Activated B cell treated with CpG ODN at 0.5 μM for 24 hours (primary cell): ENCODE measurements at regions not wholly inside any gene's neighbourhood (a gene's known extent, or its start where the extent isn't known, plus 50 kb on each side); places are given as distances from the start of the nearest gene placed in this dataset.

Source experiments
- ATAC-seq: fragments of 200-7000 bp; cut with Tn5 transposase; one replicate; pipeline ENCODE4 v1.10.0; 2021; ENCODE audit warnings: low read depth, mild to moderate bottlenecking, moderate library complexity
- CTCF ChIA-PET: fragments of 350-600 bp; sonication (Branson Sonifier 250); formaldehyde crosslinking; loops from one replicate; lab custom pipeline; 2021; ENCODE audit warnings: antibody characterized with exemption; lab: Charles Lee
- POLR2A ChIA-PET: fragments of 350-600 bp; sonication (Branson Sonifier 250); formaldehyde crosslinking; loops from one replicate; lab custom pipeline; 2021; ENCODE audit warnings: antibody characterized with exemption; lab: Charles Lee
- DNase-seq: peaks from one replicate; pipeline ENCODE4 v3.0.0; 2022
- H3K27ac Mint-ChIP-seq: one replicate; pipeline ENCODE4 v1.8.0; 2020; ENCODE audit warnings: mixed read lengths
- H3K27me3 Mint-ChIP-seq: one replicate; pipeline ENCODE4 v1.8.0; 2021; ENCODE audit warnings: mixed read lengths
- H3K36me3 Mint-ChIP-seq: one replicate; pipeline ENCODE4 v1.8.0; 2021; ENCODE audit warnings: low read depth, mixed read lengths
- H3K4me1 Mint-ChIP-seq: one replicate; pipeline ENCODE4 v1.8.0; 2021; ENCODE audit warnings: mixed read lengths
- H3K4me3 Mint-ChIP-seq: one replicate; pipeline ENCODE4 v1.8.0; 2020; ENCODE audit warnings: mild to moderate bottlenecking, mixed read lengths
- H3K9me3 Mint-ChIP-seq: one replicate; pipeline ENCODE4 v1.8.0; 2020; ENCODE audit warnings: mixed read lengths
- intact Hi-C: fragments of 100-400 bp; cut with micrococcal nuclease; formaldehyde crosslinking; loops from one replicate; pipeline ENCODE4 v1.15.1; 2024
- TF ChIP-seq, protein P1 (sequence below): fragments of 200-600 bp; IDR thresholded peaks from one replicate; pipeline ENCODE4 v1.8.0; 2022; ENCODE audit warnings: antibody characterized with exemption, mild to moderate bottlenecking

DNA sequence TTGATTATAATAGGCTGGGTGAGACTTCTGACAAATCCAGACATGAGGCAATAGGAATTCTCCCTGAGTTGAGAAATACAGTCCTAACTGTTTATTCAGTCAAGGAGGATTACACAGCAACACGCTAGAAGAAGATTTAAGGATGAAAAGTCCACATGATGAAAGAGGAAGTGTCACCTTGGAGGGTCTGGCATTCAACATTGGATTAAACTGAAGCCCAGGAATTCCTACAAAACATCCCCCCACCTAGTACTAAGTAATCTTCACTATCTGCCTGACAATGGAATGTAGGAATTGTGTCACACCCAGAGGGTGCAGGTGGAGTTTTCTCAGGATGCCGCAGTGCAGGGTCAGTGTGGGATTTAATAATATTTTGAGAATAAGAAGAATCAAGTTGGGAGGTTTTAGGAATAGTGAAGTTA lies 142.4 kb downstream of the SOCS6 start:
- Mint-ChIP-seq H3K4me3 (no peak overlapping the region), H3K4me1 (peaks cover 1% of the 10 kb centered on the region), H3K36me3 (no peaks in the 10 kb centered on the region), H3K9me3 (no peaks in the 10 kb centered on the region), H3K27me3 (no peaks in the 10 kb centered on the region), H3K27ac (no peak overlapping the region)
- intact Hi-C loops, result loop anchor here (10.0 kb wide), 1 partner anchor 136 kb away; no protein-coding TSS in a partner anchor
- ATAC-seq (no peak), DNase-seq (no peak)
- CTCF ChIA-PET, result interaction anchor here (0.8 to 1.1 kb wide), 2 partner anchors 9 to 235 kb away, joined by 3 to 6 read pairs; no protein-coding TSS in a partner anchor
- POLR2A ChIA-PET, result no interaction called here
- TF ChIP-seq, protein P1, sequence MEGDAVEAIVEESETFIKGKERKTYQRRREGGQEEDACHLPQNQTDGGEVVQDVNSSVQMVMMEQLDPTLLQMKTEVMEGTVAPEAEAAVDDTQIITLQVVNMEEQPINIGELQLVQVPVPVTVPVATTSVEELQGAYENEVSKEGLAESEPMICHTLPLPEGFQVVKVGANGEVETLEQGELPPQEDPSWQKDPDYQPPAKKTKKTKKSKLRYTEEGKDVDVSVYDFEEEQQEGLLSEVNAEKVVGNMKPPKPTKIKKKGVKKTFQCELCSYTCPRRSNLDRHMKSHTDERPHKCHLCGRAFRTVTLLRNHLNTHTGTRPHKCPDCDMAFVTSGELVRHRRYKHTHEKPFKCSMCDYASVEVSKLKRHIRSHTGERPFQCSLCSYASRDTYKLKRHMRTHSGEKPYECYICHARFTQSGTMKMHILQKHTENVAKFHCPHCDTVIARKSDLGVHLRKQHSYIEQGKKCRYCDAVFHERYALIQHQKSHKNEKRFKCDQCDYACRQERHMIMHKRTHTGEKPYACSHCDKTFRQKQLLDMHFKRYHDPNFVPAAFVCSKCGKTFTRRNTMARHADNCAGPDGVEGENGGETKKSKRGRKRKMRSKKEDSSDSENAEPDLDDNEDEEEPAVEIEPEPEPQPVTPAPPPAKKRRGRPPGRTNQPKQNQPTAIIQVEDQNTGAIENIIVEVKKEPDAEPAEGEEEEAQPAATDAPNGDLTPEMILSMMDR, result no peak

DNA sequence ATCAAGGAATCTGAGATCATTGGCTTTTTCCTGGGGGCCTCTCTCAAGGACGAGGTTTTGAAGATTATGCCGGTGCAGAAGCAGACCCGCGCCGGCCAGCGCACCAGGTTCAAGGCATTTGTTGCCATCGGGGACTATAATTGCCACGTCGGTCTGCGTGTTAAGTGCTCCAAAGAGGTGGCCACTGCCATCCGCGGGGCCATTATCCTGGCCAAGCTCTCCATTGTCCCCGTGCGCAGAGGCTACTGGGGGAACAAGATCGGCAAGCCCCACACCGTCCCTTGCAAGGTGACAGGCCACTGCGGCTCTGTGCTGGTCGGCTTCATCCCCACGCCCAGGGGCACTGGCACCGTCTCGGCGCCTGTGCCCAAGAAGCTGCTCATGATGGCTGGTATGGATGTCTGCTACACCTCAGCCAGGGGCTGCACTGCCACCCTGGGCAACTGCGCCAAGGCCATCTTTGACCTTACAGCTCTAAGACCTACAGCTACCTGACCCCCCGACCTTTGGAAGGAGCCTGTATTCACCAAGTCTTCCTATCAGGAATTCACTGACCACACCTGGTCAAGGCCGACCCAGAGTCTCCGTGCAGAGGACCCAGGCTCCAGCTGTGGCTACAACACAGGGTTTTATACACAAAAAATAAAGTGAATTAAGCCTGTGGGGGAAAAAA lies 141.8 kb downstream of the SOCS6 start:
- DNase-seq (no peak), ATAC-seq (no peak)
- TF ChIP-seq, protein P1, result no peak
- ChIA-PET POLR2A (interaction anchor here (0.7 kb wide), 1 partner anchor 38 kb away, joined by 3 read pairs; no protein-coding TSS in a partner anchor), CTCF (interaction anchor here (0.8 to 1.1 kb wide), 2 partner anchors 10 to 235 kb away, joined by 3 to 6 read pairs; no protein-coding TSS in a partner anchor)
- Mint-ChIP-seq H3K4me3 (no peak overlapping the region), H3K4me1 (peaks cover 1% of the 10 kb centered on the region), H3K36me3 (no peaks in the 10 kb centered on the region), H3K9me3 (no peaks in the 10 kb centered on the region), H3K27me3 (no peaks in the 10 kb centered on the region), H3K27ac (no peak overlapping the region)
- intact Hi-C loops, result loop anchor here (10.0 kb wide), 1 partner anchor 136 kb away; no protein-coding TSS in a partner anchor

DNA sequence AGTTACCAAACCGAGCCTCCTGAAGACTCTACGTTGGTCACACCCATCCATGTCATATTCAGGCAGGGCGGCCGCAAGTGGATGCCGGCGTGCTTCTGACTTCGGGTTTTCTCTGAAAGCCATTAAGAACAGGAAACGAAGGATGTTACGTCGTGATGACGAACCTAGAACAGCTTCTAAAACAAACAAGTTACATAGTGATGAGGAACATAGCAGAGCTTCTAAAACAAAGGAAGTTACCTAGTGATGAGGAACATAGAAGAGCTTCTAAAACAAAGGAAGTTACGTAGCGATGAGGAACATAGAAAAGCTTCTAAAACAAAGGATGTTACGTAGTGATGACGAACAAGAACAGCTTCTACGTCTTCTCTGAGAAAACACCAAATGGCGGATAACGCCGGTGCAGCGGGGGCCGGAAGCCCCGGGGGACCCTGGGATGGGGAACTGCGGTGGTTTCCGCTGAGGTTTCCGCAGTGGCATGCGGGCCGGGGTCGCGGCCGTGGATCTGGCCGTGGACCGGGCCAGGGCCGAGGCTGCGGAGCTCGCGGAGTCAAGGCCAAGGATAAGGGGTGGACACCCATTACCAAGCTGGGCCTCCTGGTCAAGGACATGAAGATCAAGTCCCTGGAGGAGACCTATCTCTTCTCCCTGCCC lies 141.1 kb downstream of the SOCS6 start:
- no peak overlapping the region for H3K4me3 Mint-ChIP-seq
- no peaks in the 10 kb centered on the region for H3K9me3 Mint-ChIP-seq
- CTCF ChIA-PET, result interaction anchor here (1.1 kb wide), 1 partner anchor 10 kb away, joined by 3 read pairs; no protein-coding TSS in a partner anchor
- no peaks in the 10 kb centered on the region for H3K27me3 Mint-ChIP-seq
- no peaks in the 10 kb centered on the region for H3K36me3 Mint-ChIP-seq
- POLR2A ChIA-PET, result interaction anchor here (0.7 kb wide), 1 partner anchor 38 kb away, joined by 3 read pairs; no protein-coding TSS in a partner anchor
- no peak overlapping the region for H3K27ac Mint-ChIP-seq
- no peak for DNase-seq
- intact Hi-C loops, result loop anchor here (10.0 kb wide), 1 partner anchor 135 kb away; no protein-coding TSS in a partner anchor
- TF ChIP-seq, protein P1, result no peak
- ATAC-seq, result no peak
- peaks cover 1% of the 10 kb centered on the region for H3K4me1 Mint-ChIP-seq

DNA sequence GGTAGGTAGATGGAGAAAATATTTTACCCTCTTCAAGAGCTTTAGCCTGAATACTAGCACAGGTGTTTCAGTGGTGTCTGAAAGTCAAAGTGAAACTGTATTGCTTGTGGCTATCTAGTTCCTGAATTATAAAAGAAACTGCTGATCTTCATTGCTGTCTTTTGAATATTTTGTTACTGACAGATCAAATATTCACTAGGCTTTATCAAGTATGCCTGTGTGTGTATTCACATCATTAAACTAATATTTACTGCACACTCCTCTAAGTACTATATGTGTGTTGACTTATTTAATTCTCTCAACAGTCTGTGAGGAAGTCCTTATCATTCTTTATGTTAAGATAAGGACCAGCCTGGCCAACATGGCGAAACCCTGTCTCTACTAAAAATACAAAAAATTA lies 139.6 kb downstream of the SOCS6 start:
- CTCF ChIA-PET, result no interaction called here
- H3K9me3 Mint-ChIP-seq, result no peaks in the 10 kb centered on the region
- intact Hi-C loops, result no loop called here

More for the DNA sequence above, 139.6 kb downstream of the SOCS6 start:
- no peak overlapping the region for H3K27ac Mint-ChIP-seq
- no peaks in the 10 kb centered on the region for H3K36me3 Mint-ChIP-seq
- TF ChIP-seq, protein P1, result no peak
- ATAC-seq (no peak), DNase-seq (no peak)
- H3K27me3 Mint-ChIP-seq, result no peaks in the 10 kb centered on the region
- H3K4me3 Mint-ChIP-seq, result no peak overlapping the region
- peaks cover 1% of the 10 kb centered on the region for H3K4me1 Mint-ChIP-seq
- POLR2A ChIA-PET, result no interaction called here
